WTC11 (cell line): ENCODE measurements at regions not wholly inside any gene's neighbourhood (a gene's known extent, or its start where the extent isn't known, plus 50 kb on each side); places are given as distances from the start of the nearest gene placed in this dataset.

Experiments
- AFF4 ChIP-seq: sonication (generic); formaldehyde crosslinking; IDR thresholded peaks from 2 replicates; pipeline ENCODE4 v1.8.1; 2023; ENCODE audit warnings: mild to moderate bottlenecking, missing genetic modification reagents, borderline replicate concordance
- CTCF ChIP-seq: fragments of 200-600 bp; IDR thresholded peaks from 2 replicates; pipeline ENCODE4 v1.8.0; 2022; ENCODE audit warnings: antibody characterized with exemption
- ESRRA ChIP-seq: sonication (generic); formaldehyde crosslinking; IDR thresholded peaks from 2 replicates; pipeline ENCODE4 v1.8.1; 2022; ENCODE audit warnings: mild to moderate bottlenecking, missing genetic modification reagents, borderline replicate concordance
- ETV6 ChIP-seq: sonication (generic); formaldehyde crosslinking; IDR thresholded peaks from 2 replicates; pipeline ENCODE4 v1.8.1; 2022; ENCODE audit warnings: mild to moderate bottlenecking, missing genetic modification reagents
- HMGA2 ChIP-seq: fragments of 250-450 bp; sonication (Bioruptor Pico); IDR thresholded peaks from 2 replicates; pipeline ENCODE4 v1.4.0; 2021; ENCODE audit warnings: mild to moderate bottlenecking, moderate library complexity
- IRF2 ChIP-seq: sonication (generic); formaldehyde crosslinking; IDR thresholded peaks from 2 replicates; pipeline ENCODE4 v1.8.0; 2022; ENCODE audit warnings: low read depth, missing genetic modification reagents, borderline replicate concordance
- MLX ChIP-seq: sonication (generic); formaldehyde crosslinking; IDR thresholded peaks from 2 replicates; pipeline ENCODE4 v1.8.1; 2023; ENCODE audit warnings: mild to moderate bottlenecking, missing genetic modification reagents, moderate library complexity
- NFYB ChIP-seq: sonication (generic); formaldehyde crosslinking; conservative IDR thresholded peaks from 2 replicates; pipeline ENCODE4 v1.8.0; 2022; ENCODE audit warnings: low read depth, missing genetic modification reagents
- NR1H2 ChIP-seq: sonication (generic); formaldehyde crosslinking; IDR thresholded peaks from 2 replicates; pipeline ENCODE4 v1.9.0; 2021; ENCODE audit warnings: mild to moderate bottlenecking, moderate library complexity, missing genetic modification reagents
- RELA ChIP-seq: sonication (generic); formaldehyde crosslinking; IDR thresholded peaks from 2 replicates; pipeline ENCODE4 v1.8.1; 2022; ENCODE audit warnings: missing genetic modification reagents, mild to moderate bottlenecking, borderline replicate concordance
- SP1 ChIP-seq: sonication (generic); formaldehyde crosslinking; conservative IDR thresholded peaks from 2 replicates; pipeline ENCODE4 v1.8.1; 2022; ENCODE audit warnings: missing genetic modification reagents
- USF2 ChIP-seq: sonication (generic); formaldehyde crosslinking; IDR thresholded peaks from 2 replicates; pipeline ENCODE4 v1.8.1; 2023; ENCODE audit warnings: mild to moderate bottlenecking, missing genetic modification reagents, moderate library complexity
- ZNF263 ChIP-seq: sonication (generic); formaldehyde crosslinking; IDR thresholded peaks from 2 replicates; pipeline ENCODE4 v1.8.1; 2022; ENCODE audit warnings: low read depth, mild to moderate bottlenecking, moderate library complexity, missing genetic modification reagents

GRCh38 chr11:82233201-82233600 lies 500.5 kb downstream of the FAM181B start:
- TF ChIP-seq NR1H2 (CRISPR knock-in tag) (no peak), SP1 (CRISPR knock-in tag) (no peak), ESRRA (CRISPR knock-in tag) (no peak), IRF2 (CRISPR knock-in tag) (no peak), CTCF (no peak), ZNF263 (CRISPR knock-in tag) (no peak), NFYB (CRISPR knock-in tag) (no peak), RELA (CRISPR knock-in tag) (no peak), MLX (CRISPR knock-in tag) (no peak), HMGA2 (CRISPR knock-in tag) (no peak), USF2 (CRISPR knock-in tag) (no peak), ETV6 (CRISPR knock-in tag) (no peak), AFF4 (CRISPR knock-in tag) (no peak)
